PFSK-1 (cell line): ENCODE measurements at regions not wholly inside any gene's neighbourhood (a gene's known extent, or its start where the extent isn't known, plus 50 kb on each side); places are given as distances from the start of the nearest gene placed in this dataset.

ENCODE experiments used
- FOXP2 ChIP-seq: optimal IDR thresholded peaks from 2 replicates; pipeline ENCODE3; 2011; ENCODE audit warnings: borderline replicate concordance, control low read depth, inconsistent platforms; ENCODE audit not compliant: insufficient read depth; ENCODE audit errors: extremely low read length, extremely low read depth
- POLR2AphosphoS5 ChIP-seq: IDR thresholded peaks from 2 replicates; pipeline ENCODE4 v1.6.1; 2012; ENCODE audit warnings: low read depth, mild to moderate bottlenecking, control low read depth, low read length, moderate library complexity
- SIN3A ChIP-seq: IDR thresholded peaks from 2 replicates; pipeline ENCODE4 v1.6.1; 2012; ENCODE audit warnings: mild to moderate bottlenecking, low read length, moderate library complexity, borderline replicate concordance; ENCODE audit not compliant: insufficient read depth
- TAF1 ChIP-seq: IDR thresholded peaks from 2 replicates; pipeline ENCODE4 v1.6.1; 2012; ENCODE audit warnings: low read length, control low read depth, borderline replicate concordance; ENCODE audit not compliant: insufficient read depth
- TF ChIP-seq, protein P1 (sequence below), 2 experiments: IDR thresholded peaks; 2 replicates each; pipeline versions ENCODE4 v1.6.1 to v1.8.0; 2011 to 2012; ENCODE audit warnings: low read depth in 2 of 2, low read length in 2 of 2, control low read depth in 1 of 2, inconsistent platforms in 1 of 2, mild to moderate bottlenecking in 1 of 2, moderate library complexity in 1 of 2; ENCODE audit not compliant: insufficient read depth in 1 of 2

DNA sequence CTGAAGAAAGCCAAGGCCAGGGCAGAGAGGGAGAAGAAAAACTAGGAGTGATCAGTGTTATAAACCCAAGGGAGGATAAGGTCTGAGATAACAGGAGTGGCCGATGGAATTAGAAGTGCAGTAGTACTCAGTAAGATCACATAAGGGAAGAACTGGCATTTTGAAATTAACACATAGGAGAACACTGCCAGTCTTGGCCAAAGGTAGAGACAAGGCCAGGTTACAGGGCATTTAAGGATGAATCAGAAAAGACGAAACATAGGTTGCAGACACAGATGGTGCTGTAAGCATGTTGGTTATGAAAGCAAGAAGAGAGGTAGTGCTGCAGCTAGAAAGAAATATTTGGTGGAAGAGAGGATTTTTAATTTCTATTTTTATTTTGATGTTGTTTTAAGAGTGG lies 278.9 kb upstream of the SNX7 start:
- TF ChIP-seq, protein P1, sequence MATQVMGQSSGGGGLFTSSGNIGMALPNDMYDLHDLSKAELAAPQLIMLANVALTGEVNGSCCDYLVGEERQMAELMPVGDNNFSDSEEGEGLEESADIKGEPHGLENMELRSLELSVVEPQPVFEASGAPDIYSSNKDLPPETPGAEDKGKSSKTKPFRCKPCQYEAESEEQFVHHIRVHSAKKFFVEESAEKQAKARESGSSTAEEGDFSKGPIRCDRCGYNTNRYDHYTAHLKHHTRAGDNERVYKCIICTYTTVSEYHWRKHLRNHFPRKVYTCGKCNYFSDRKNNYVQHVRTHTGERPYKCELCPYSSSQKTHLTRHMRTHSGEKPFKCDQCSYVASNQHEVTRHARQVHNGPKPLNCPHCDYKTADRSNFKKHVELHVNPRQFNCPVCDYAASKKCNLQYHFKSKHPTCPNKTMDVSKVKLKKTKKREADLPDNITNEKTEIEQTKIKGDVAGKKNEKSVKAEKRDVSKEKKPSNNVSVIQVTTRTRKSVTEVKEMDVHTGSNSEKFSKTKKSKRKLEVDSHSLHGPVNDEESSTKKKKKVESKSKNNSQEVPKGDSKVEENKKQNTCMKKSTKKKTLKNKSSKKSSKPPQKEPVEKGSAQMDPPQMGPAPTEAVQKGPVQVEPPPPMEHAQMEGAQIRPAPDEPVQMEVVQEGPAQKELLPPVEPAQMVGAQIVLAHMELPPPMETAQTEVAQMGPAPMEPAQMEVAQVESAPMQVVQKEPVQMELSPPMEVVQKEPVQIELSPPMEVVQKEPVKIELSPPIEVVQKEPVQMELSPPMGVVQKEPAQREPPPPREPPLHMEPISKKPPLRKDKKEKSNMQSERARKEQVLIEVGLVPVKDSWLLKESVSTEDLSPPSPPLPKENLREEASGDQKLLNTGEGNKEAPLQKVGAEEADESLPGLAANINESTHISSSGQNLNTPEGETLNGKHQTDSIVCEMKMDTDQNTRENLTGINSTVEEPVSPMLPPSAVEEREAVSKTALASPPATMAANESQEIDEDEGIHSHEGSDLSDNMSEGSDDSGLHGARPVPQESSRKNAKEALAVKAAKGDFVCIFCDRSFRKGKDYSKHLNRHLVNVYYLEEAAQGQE (IDR thresholded peaks at IDR 0.05; ENCODE audit: insufficient read depth in 1 of 2, low read depth in 2 of 2, low read length in 2 of 2) = no peak
- TF ChIP-seq FOXP2 (no peak), TAF1 (no peak), SIN3A (no peak), POLR2AphosphoS5 (no peak)

DNA sequence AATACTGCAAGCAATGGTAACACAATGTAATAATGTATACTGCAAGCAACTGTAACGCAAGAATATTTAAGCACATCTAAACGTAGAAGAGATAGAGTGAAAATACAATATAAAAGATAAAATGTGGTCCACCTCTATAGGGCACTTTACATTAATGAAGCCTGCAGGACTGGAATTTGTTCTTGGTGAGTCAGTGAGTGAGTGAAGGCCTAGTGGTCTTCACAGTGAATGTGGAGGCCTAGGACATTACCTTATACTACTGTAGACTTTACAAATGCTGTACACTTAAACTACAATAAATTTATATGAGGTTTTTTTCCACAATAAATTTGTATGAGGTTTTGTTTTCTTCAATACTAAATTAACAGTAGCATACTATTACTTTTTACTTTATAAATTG lies 287.4 kb upstream of the SNX7 start:
- TF ChIP-seq POLR2AphosphoS5 = no peak
- no peak for TF ChIP-seq SIN3A
- TF ChIP-seq, protein P1 (IDR thresholded peaks at IDR 0.05; ENCODE audit: insufficient read depth in 1 of 2, low read depth in 2 of 2, low read length in 2 of 2) = no peak
- TF ChIP-seq TAF1 = no peak
- TF ChIP-seq FOXP2 = no peak

DNA sequence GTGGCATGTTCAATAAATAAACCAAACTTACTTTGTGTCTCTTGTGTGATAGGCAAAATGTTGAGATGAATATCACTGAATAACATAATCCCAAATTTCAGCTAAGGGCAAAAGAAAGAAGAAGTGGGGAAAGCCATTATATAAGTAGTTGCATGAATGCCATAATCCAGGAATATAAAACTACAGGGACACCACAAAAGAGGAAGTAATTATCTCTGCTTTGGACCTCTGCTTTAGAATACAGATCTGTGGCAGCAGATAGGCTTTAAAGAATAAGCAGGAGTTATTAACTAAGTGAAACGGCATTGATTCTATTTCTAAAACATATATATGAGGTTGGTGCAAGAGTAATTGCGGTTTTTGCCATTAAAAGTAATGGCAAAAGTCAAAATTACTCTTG lies 288.5 kb upstream of the SNX7 start:
- TF ChIP-seq POLR2AphosphoS5 (no peak), SIN3A (no peak), TAF1 (no peak), FOXP2 (no peak)
- TF ChIP-seq, protein P1 (IDR thresholded peaks at IDR 0.05; ENCODE audit: insufficient read depth in 1 of 2, low read depth in 2 of 2, low read length in 2 of 2) = no peak

DNA sequence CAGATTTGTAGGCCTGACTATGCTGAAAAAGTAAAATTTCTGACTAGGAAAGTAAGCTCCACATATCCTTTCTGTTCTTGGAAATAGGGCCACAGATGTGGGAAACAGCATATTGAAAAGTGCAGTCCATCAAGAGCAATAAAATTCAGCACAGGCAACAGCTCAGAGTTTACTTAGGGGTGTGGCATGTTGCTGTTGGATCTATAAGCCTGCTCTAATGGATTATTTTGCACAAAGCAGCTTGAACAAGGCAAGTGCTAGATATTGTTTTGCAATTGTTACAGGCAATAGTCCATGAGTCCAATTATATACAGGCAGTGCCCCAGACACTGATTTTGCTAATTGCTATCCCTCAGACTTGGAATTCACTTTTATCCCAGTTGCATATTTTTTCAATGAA lies 289.8 kb upstream of the SNX7 start:
- TF ChIP-seq, protein P1 (IDR thresholded peaks at IDR 0.05; ENCODE audit: insufficient read depth in 1 of 2, low read depth in 2 of 2, low read length in 2 of 2) = no peak
- TF ChIP-seq TAF1 (no peak), SIN3A (no peak), FOXP2 (no peak), POLR2AphosphoS5 (no peak)

DNA sequence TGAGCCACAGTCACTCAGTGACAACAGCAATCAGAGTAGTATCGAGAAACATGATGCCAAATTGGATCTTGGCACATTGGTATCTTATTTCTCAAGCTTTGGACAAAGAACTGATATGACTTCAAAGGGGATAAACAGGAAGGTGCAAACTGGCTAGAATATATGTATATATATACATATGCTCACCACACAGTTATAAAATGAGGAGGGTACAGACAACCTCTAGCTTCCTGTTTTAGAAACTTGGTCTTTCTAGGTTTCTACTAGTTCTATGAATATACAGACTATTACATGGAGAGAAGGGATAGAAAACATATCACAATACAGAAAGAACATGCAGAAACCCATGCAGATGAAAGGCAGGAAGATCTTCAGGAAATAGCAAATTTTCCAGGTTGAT lies 292.1 kb upstream of the SNX7 start:
- no peak for TF ChIP-seq FOXP2
- TF ChIP-seq SIN3A = no peak
- TF ChIP-seq POLR2AphosphoS5 = no peak
- TF ChIP-seq, protein P1 (IDR thresholded peaks at IDR 0.05; ENCODE audit: insufficient read depth in 1 of 2, low read depth in 2 of 2, low read length in 2 of 2) = no peak
- TF ChIP-seq TAF1 = no peak
